ENCODE measurements at regions not wholly inside any gene's neighbourhood (a gene's known extent, or its start where the extent isn't known, plus 50 kb on each side); places are given as distances from the start of the nearest gene placed in this dataset.

- peak in 1 of 3 experiments; percentile 15; a peak in 2 of 4 replicates for TF ChIP-seq CTCF (IDR thresholded peaks at IDR 0.05; ENCODE audit: control extremely low read depth in 1 of 3, insufficient read depth in 1 of 3, low read depth in 1 of 3, low read length in 3 of 3)
- TF ChIP-seq ZNF274 (IDR thresholded peaks at IDR 0.05; ENCODE audit: borderline replicate concordance, extremely low read depth, low read length), result no peak
- no peak for TF ChIP-seq ASH2L (IDR thresholded peaks at IDR 0.05; ENCODE audit: low read length)
- TF ChIP-seq SIX5 (IDR thresholded peaks at IDR 0.05; ENCODE audit: low read depth, low read length), result no peak
Observed at GRCh38 chr14:45364565-45365156, 111.7 kb upstream of the MIS18BP1 start (continued).

All from H1 (cell line).